Activated CD4-positive, alpha-beta T cell treated with anti-CD3 and anti-CD28 coated beads for 24 hours (primary cell): ENCODE measurements at regions not wholly inside any gene's neighbourhood (a gene's known extent, or its start where the extent isn't known, plus 50 kb on each side); places are given as distances from the start of the nearest gene placed in this dataset.

Experiments
- DNase-seq, 2 donors: peaks; one replicate each; pipeline ENCODE4 v3.0.0-alpha.2; 2020; ENCODE audit warnings: low read depth in 2 of 2

DNA sequence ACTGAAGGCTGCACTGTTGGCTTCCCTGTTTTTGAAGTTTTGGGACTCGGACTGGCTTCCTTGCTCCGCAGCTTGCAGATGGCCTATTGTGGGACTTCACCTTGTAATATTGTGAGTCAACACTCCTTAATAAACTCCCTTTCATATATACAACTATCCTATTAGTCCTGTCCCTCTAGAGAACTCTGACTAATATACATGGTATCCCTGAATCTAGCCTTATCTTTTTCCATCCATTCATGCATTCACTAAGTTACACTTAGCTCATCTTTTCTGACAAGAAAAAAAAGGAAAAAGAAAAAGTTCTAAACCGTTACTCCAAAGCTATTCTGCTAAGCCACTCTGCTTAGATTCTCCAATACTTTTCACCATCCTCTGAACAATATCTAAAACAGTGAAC lies 1260.2 kb upstream of the PCDH7 start:
- no peak for DNase-seq

- no peak for DNase-seq
These were observed 1253.0 kb upstream of the PCDH7 start for GRCh38 chr4:29467044-29467717.
